ENCODE measurements at regions not wholly inside any gene's neighbourhood (a gene's known extent, or its start where the extent isn't known, plus 50 kb on each side); places are given as distances from the start of the nearest gene placed in this dataset.
"Not testable (repeated sequence)": the region's sequence is repeated elsewhere in the genome, so short reads cannot be mapped to it uniquely, and the experiment has no call there.

DNA sequence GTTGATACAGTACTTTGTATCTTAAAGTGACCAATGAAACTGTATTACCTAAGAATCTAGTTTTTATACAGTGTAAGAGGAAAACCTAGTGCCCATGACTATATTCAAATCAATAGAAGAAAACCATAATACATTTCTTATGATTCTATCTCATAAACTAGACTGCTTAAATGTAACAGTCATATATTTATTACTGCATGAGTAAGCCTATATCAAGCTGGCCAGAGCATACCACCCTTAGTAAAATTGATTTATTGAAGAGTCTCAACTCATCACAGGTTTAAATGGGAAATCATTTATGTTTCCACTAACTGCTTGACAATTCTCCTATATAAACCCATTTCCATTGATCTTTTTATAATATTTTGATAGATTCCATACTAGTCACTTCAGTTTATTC lies 1059.2 kb upstream of the LRRTM1 start:
- CTCF ChIA-PET, result no interaction called here
- no peak overlapping the region for H3K27ac ChIP-seq (ENCODE audit: low read length)
- intact Hi-C loops (cut with micrococcal nuclease; ENCODE audit: unreplicated experiment) (no loop called here), in situ Hi-C loops (cut with HindIII; ENCODE audit: low pct_unique_long_range_greater_than_20kb, low sequenced_read_pairs) (no loop called here)
- H3K36me3 ChIP-seq (ENCODE audit: control insufficient read depth, insufficient read depth, low read length), result no peaks in the 10 kb centered on the region
- no peaks in the 10 kb centered on the region for H3K9me3 ChIP-seq (ENCODE audit: control insufficient read depth, insufficient read depth, low read depth, low read length)
- POLR2A ChIA-PET, result no interaction called here
- H3K27me3 ChIP-seq (ENCODE audit: control insufficient read depth, insufficient read depth, low read length), result no peaks in the 10 kb centered on the region
- DNase-seq (ENCODE audit: low read depth, low spot score) (no peak), ATAC-seq (no peak)
- H3K4me3 ChIP-seq (ENCODE audit: low read depth in 2 of 2, low read length in 2 of 2), result no peak overlapping the region
- no peaks in the 10 kb centered on the region for H3K4me1 ChIP-seq (ENCODE audit: control insufficient read depth, insufficient read depth, low read length)
- TF ChIP-seq TCF7L2 (IDR thresholded peaks at IDR 0.05; ENCODE audit: low read depth, low read length) (no peak), POLR2AphosphoS5 (IDR thresholded peaks at IDR 0.05; ENCODE audit: low read depth, low read length) (no peak)
- no TSS peak for BruUV-seq (replicated peaks)

DNA sequence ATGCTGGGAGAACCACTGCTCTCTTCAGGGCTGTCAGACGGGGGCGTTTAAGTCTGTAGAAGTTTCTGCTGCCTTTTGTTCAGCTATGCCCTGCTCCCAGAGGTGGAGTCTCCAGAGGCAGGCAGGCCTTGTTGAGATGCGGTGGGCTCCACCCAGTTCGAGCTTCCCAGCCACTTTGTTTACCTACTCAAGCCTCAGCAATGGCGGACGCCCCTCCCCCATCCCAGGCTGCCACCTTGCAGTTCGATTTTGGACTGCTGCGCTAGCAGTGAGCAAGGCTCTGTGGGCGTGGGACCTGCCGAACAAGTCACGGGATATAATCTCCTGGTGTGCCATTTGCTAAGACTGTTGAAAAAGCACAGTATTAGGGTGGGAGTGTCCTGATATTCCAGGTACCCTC lies 1057.9 kb upstream of the LRRTM1 start:
- POLR2A ChIA-PET; H3K27me3 ChIP-seq (ENCODE audit: control insufficient read depth, insufficient read depth, low read length); H3K4me1 ChIP-seq (ENCODE audit: control insufficient read depth, insufficient read depth, low read length); intact Hi-C loops (cut with micrococcal nuclease; ENCODE audit: unreplicated experiment); in situ Hi-C loops (cut with HindIII; ENCODE audit: low pct_unique_long_range_greater_than_20kb, low sequenced_read_pairs); DNase-seq (ENCODE audit: low read depth, low spot score); BruUV-seq (replicated peaks); CTCF ChIA-PET; ATAC-seq; H3K27ac ChIP-seq (ENCODE audit: low read length); H3K4me3 ChIP-seq (ENCODE audit: low read depth in 2 of 2, low read length in 2 of 2); H3K36me3 ChIP-seq (ENCODE audit: control insufficient read depth, insufficient read depth, low read length); H3K9me3 ChIP-seq (ENCODE audit: control insufficient read depth, insufficient read depth, low read depth, low read length): not testable (repeated sequence)

DNA sequence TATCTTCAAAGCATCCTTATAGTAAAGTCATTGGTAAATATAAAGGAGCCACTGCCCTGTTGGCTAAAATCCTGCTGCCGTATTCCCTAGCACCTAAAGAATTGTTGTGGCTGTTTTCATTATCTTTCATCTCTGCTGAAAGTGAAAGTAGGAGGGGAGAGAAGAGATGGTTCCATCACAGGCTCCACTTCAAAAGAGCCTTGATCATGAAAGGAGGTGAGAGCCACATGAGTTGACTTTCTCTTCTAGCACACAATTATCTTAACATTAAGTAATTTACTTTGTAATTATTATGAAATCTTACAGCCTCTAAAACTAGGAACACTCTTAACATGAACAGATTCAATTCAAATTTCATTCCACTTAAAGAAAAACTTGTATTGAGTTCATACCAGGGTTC lies 1050.9 kb upstream of the LRRTM1 start:
- H3K9me3 ChIP-seq (ENCODE audit: control insufficient read depth, insufficient read depth, low read depth, low read length), result no peaks in the 10 kb centered on the region
- H3K4me3 ChIP-seq (ENCODE audit: low read depth in 2 of 2, low read length in 2 of 2), result no peak overlapping the region
- ChIA-PET POLR2A (no interaction called here), CTCF (no interaction called here)
- DNase-seq (ENCODE audit: low read depth, low spot score) (no peak), ATAC-seq (no peak)
- in situ Hi-C loops (cut with HindIII; ENCODE audit: low pct_unique_long_range_greater_than_20kb, low sequenced_read_pairs) (no loop called here), intact Hi-C loops (cut with micrococcal nuclease; ENCODE audit: unreplicated experiment) (no loop called here)
- BruUV-seq (replicated peaks), result no TSS peak
- H3K36me3 ChIP-seq (ENCODE audit: control insufficient read depth, insufficient read depth, low read length), result no peaks in the 10 kb centered on the region
- TF ChIP-seq, protein P1, sequence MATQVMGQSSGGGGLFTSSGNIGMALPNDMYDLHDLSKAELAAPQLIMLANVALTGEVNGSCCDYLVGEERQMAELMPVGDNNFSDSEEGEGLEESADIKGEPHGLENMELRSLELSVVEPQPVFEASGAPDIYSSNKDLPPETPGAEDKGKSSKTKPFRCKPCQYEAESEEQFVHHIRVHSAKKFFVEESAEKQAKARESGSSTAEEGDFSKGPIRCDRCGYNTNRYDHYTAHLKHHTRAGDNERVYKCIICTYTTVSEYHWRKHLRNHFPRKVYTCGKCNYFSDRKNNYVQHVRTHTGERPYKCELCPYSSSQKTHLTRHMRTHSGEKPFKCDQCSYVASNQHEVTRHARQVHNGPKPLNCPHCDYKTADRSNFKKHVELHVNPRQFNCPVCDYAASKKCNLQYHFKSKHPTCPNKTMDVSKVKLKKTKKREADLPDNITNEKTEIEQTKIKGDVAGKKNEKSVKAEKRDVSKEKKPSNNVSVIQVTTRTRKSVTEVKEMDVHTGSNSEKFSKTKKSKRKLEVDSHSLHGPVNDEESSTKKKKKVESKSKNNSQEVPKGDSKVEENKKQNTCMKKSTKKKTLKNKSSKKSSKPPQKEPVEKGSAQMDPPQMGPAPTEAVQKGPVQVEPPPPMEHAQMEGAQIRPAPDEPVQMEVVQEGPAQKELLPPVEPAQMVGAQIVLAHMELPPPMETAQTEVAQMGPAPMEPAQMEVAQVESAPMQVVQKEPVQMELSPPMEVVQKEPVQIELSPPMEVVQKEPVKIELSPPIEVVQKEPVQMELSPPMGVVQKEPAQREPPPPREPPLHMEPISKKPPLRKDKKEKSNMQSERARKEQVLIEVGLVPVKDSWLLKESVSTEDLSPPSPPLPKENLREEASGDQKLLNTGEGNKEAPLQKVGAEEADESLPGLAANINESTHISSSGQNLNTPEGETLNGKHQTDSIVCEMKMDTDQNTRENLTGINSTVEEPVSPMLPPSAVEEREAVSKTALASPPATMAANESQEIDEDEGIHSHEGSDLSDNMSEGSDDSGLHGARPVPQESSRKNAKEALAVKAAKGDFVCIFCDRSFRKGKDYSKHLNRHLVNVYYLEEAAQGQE (IDR thresholded peaks at IDR 0.05; ENCODE audit: insufficient read depth in 1 of 2, low read depth in 2 of 2, low read length in 1 of 2), result no peak
- TF ChIP-seq SIN3A (IDR thresholded peaks at IDR 0.05; ENCODE audit: borderline replicate concordance, insufficient read depth, low read depth, low read length), result no peak
- no peak for TF ChIP-seq POLR2AphosphoS5 (IDR thresholded peaks at IDR 0.05; ENCODE audit: low read depth, low read length)
- TF ChIP-seq, protein P2, sequence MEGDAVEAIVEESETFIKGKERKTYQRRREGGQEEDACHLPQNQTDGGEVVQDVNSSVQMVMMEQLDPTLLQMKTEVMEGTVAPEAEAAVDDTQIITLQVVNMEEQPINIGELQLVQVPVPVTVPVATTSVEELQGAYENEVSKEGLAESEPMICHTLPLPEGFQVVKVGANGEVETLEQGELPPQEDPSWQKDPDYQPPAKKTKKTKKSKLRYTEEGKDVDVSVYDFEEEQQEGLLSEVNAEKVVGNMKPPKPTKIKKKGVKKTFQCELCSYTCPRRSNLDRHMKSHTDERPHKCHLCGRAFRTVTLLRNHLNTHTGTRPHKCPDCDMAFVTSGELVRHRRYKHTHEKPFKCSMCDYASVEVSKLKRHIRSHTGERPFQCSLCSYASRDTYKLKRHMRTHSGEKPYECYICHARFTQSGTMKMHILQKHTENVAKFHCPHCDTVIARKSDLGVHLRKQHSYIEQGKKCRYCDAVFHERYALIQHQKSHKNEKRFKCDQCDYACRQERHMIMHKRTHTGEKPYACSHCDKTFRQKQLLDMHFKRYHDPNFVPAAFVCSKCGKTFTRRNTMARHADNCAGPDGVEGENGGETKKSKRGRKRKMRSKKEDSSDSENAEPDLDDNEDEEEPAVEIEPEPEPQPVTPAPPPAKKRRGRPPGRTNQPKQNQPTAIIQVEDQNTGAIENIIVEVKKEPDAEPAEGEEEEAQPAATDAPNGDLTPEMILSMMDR (IDR thresholded peaks at IDR 0.05), result no peak
- TF ChIP-seq TCF7L2 (IDR thresholded peaks at IDR 0.05; ENCODE audit: low read depth, low read length), result no peak
- no peaks in the 10 kb centered on the region for H3K27me3 ChIP-seq (ENCODE audit: control insufficient read depth, insufficient read depth, low read length)
- H3K27ac ChIP-seq (ENCODE audit: low read length), result no peak overlapping the region
- no peaks in the 10 kb centered on the region for H3K4me1 ChIP-seq (ENCODE audit: control insufficient read depth, insufficient read depth, low read length)

Measured in Panc1 (cell line).